ENCODE measurements at regions not wholly inside any gene's neighbourhood (a gene's known extent, or its start where the extent isn't known, plus 50 kb on each side); places are given as distances from the start of the nearest gene placed in this dataset.

DNA sequence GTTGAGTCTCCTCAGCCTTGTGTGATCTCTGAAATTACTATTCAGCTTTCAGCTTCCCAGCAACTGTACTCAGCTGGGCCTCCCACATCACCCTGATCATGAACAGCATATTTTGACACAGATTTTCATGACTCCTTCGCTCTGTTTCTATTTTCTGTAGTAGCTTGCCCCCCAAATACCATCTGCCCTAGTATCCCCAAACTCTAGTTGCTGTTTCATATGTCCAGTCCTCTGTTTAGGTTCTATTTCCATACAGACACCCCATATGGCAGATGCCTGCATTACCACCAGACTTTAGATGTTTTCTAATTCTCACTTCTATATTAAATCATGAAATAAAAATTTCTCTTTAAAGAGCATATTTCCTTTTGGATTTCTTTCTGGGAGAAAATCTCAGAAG, 217.2 kb upstream of the ARPP21 start:
- H3K4me2 ChIP-seq (ENCODE audit: control insufficient read depth, extremely low read depth, insufficient read depth, low read depth, low read length): no peak overlapping the region
- FAIRE-seq: no peak
- H3K9me3 ChIP-seq (ENCODE audit: control insufficient read depth, low read depth, low read length): no peaks in the 10 kb centered on the region
- TF ChIP-seq EZH2 (IDR thresholded peaks at IDR 0.05; ENCODE audit: low read length) (no peak), CTCF (optimal IDR thresholded peaks at IDR 0.05 in 1 of 3, IDR thresholded peaks at IDR 0.05 in 1 of 3, conservative IDR thresholded peaks at IDR 0.05 in 1 of 3; ENCODE audit: extremely low read depth in 1 of 3, insufficient read depth in 2 of 3, low read length in 3 of 3) (no peak)
- H3K36me3 ChIP-seq (ENCODE audit: control insufficient read depth in 2 of 2, extremely low read depth in 1 of 2, insufficient read depth in 2 of 2, low read length in 2 of 2): no peaks in the 10 kb centered on the region
- no peak for DNase-seq (ENCODE audit: low read depth, low spot score)
- H3K4me3 ChIP-seq (ENCODE audit: control insufficient read depth in 2 of 3, extremely low read depth in 1 of 3, insufficient read depth in 2 of 3, low read depth in 1 of 3, low read length in 3 of 3): no peak overlapping the region
- H3K27me3 ChIP-seq (ENCODE audit: control insufficient read depth, extremely low read depth, insufficient read depth, low read length): no peaks in the 10 kb centered on the region
- H3K9me1 ChIP-seq (ENCODE audit: control insufficient read depth, extremely low read depth, insufficient read depth, low read length): no peaks in the 10 kb centered on the region
- no peak overlapping the region for H3K9ac ChIP-seq (ENCODE audit: control insufficient read depth, extremely low read depth, insufficient read depth, low read length)
- no peak overlapping the region for H2AFZ ChIP-seq (ENCODE audit: control insufficient read depth, low read length)
- no peaks in the 10 kb centered on the region for H3K79me2 ChIP-seq (ENCODE audit: control insufficient read depth, insufficient read depth, low read length)
- H3K4me1 ChIP-seq (ENCODE audit: control insufficient read depth, extremely low read depth, insufficient read depth, low read length): no peaks in the 10 kb centered on the region
- no peaks in the 10 kb centered on the region for H4K20me1 ChIP-seq (ENCODE audit: control insufficient read depth, extremely low read depth, insufficient read depth, low read length)
- H3K27ac ChIP-seq (ENCODE audit: control insufficient read depth, insufficient read depth, low read length): no peak overlapping the region
- dilution Hi-C loops (cut with MboI; ENCODE audit: extremely low pct_ligation_motif_present, low sequenced_read_pairs): no loop called here

DNA sequence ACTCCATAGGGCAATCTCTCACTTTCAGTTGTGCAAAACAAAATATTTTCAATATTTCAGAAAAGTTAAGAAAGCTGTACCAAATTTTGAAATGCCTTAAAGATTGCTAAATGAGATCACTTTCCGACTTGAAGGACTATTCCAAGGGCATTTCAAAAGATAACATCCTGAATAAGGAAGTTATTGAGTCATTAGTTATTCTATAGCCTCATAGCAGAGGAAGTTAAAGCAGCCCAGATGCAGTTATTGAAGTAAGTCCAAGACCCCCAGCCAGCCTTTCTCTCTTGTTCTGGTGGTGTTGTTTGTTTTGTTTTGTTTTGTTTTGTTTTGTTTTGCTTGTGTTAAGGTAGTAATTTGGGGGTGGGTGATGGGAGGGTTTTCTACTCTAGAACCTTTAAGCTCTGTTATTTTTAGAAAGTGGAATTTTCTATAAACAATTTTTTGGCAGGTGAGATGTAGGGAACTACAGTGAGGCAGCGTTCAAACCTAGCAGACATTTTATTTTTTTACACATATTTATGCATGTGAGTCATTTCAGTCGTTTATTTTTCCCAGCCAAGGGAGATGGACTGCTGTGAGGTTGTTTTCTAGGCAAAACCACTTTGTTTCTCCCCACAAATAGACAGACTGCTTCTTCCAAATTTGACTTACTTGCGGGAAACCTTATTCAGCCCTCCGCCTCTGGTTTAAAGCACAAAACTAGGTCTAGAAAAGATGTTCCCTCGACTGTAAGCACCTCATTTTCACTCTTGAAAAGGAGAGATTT, 216.3 kb upstream of the ARPP21 start:
- Histone ChIP-seq H3K27ac (ENCODE audit: control insufficient read depth, insufficient read depth, low read length) (no peak overlapping the region), H3K36me3 (ENCODE audit: control insufficient read depth in 2 of 2, extremely low read depth in 1 of 2, insufficient read depth in 2 of 2, low read length in 2 of 2) (no peaks in the 10 kb centered on the region), H3K4me2 (ENCODE audit: control insufficient read depth, extremely low read depth, insufficient read depth, low read depth, low read length) (no peak overlapping the region), H3K27me3 (ENCODE audit: control insufficient read depth, extremely low read depth, insufficient read depth, low read length) (no peaks in the 10 kb centered on the region), H4K20me1 (ENCODE audit: control insufficient read depth, extremely low read depth, insufficient read depth, low read length) (no peaks in the 10 kb centered on the region), H2AFZ (ENCODE audit: control insufficient read depth, low read length) (no peak overlapping the region), H3K9ac (ENCODE audit: control insufficient read depth, extremely low read depth, insufficient read depth, low read length) (no peak overlapping the region), H3K9me3 (ENCODE audit: control insufficient read depth, low read depth, low read length) (no peaks in the 10 kb centered on the region), H3K4me1 (ENCODE audit: control insufficient read depth, extremely low read depth, insufficient read depth, low read length) (no peaks in the 10 kb centered on the region), H3K79me2 (ENCODE audit: control insufficient read depth, insufficient read depth, low read length) (no peaks in the 10 kb centered on the region), H3K4me3 (ENCODE audit: control insufficient read depth in 2 of 3, extremely low read depth in 1 of 3, insufficient read depth in 2 of 3, low read depth in 1 of 3, low read length in 3 of 3) (no peak overlapping the region), H3K9me1 (ENCODE audit: control insufficient read depth, extremely low read depth, insufficient read depth, low read length) (no peaks in the 10 kb centered on the region)
- dilution Hi-C loops (cut with MboI; ENCODE audit: extremely low pct_ligation_motif_present, low sequenced_read_pairs): no loop called here
- DNase-seq (ENCODE audit: low read depth, low spot score) (no peak), FAIRE-seq (no peak)
- TF ChIP-seq EZH2 (IDR thresholded peaks at IDR 0.05; ENCODE audit: low read length): no peak

All from keratinocyte (primary cell).